ENCODE measurements at regions not wholly inside any gene's neighbourhood (a gene's known extent, or its start where the extent isn't known, plus 50 kb on each side); places are given as distances from the start of the nearest gene placed in this dataset.

DNA sequence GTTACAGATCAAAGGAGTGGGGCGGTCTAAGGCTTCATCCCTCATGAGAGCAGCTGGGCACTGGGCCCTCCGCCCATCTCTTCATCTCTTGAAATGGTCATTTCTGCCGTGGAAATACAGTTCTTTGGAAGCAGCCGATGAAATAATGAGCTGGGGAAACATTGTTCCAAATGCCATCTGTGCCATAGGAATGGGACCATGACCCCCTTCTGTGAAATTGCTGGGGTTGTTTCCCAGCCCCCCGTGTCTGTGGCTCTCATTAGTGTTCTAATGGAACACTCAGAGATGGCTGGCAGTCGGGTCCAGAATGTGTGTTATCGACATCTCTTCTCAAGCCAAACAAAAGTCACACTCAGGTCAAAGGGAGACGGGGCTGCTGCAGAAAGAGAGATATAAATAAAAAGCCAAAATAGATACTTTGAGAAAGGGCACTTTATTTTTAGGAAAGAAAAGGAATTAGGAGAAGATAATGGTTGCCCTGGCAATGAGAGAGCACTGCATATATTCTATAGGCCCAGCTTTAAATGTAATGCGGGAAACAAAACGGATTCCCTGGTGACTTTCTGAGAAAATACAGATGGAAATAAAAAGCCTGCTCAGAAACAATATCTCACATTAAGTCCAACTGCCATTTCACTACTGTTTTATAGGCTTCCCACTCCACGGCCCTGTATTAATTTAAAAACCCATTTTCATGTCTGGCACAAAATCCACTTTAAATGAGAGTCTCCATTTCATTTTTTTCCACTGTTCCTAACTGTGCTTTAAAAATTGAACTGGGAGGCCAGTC lies 107.1 kb downstream of the TTC8 start:
- TF ChIP-seq, protein P1, sequence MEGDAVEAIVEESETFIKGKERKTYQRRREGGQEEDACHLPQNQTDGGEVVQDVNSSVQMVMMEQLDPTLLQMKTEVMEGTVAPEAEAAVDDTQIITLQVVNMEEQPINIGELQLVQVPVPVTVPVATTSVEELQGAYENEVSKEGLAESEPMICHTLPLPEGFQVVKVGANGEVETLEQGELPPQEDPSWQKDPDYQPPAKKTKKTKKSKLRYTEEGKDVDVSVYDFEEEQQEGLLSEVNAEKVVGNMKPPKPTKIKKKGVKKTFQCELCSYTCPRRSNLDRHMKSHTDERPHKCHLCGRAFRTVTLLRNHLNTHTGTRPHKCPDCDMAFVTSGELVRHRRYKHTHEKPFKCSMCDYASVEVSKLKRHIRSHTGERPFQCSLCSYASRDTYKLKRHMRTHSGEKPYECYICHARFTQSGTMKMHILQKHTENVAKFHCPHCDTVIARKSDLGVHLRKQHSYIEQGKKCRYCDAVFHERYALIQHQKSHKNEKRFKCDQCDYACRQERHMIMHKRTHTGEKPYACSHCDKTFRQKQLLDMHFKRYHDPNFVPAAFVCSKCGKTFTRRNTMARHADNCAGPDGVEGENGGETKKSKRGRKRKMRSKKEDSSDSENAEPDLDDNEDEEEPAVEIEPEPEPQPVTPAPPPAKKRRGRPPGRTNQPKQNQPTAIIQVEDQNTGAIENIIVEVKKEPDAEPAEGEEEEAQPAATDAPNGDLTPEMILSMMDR (IDR thresholded peaks at IDR 0.05) = no peak
- TF ChIP-seq EZH2 (IDR thresholded peaks at IDR 0.05; ENCODE audit: borderline replicate concordance, insufficient read depth, low read depth, low read length, poor library complexity, severe bottlenecking) = no peak

All from B cell (primary cell).